ENCODE measurements at regions not wholly inside any gene's neighbourhood (a gene's known extent, or its start where the extent isn't known, plus 50 kb on each side); places are given as distances from the start of the nearest gene placed in this dataset.

- intact Hi-C loops (cut with micrococcal nuclease; ENCODE audit: unreplicated experiment) (loop anchor here (10.0 kb wide), 2 partner anchors 273 to 373 kb away; partner anchors contain the start of gene ZFP36L2), in situ Hi-C loops (cut with MboI) (no loop called here)
- Histone ChIP-seq H3K4me1 (ENCODE audit: control insufficient read depth, insufficient read depth, low read length) (no peaks in the 10 kb centered on the region), H3K4me2 (ENCODE audit: control insufficient read depth, insufficient read depth) (no peak overlapping the region), H4K20me1 (ENCODE audit: control insufficient read depth, insufficient read depth) (no peaks in the 10 kb centered on the region), H3K79me2 (ENCODE audit: control insufficient read depth, insufficient read depth, low read length) (no peaks in the 10 kb centered on the region), H3K4me3 (no peak overlapping the region), H3K27ac (ENCODE audit: control insufficient read depth, insufficient read depth) (no peak overlapping the region), H3K9me3 (replicated peaks; ENCODE audit: control insufficient read depth, insufficient read depth, low read length) (no peaks in the 10 kb centered on the region), H3K9ac (ENCODE audit: control insufficient read depth, insufficient read depth, low read length) (no peak overlapping the region), H2AFZ (ENCODE audit: control insufficient read depth, low read depth, low read length) (no peak overlapping the region), H3K27me3 (replicated peaks in 1 of 2; ENCODE audit: control insufficient read depth in 2 of 2, insufficient read depth in 2 of 2, low read length in 1 of 2) (no peaks in the 10 kb centered on the region; a peak in 1 of 4 replicates), H3K36me3 (ENCODE audit: control insufficient read depth in 2 of 2, insufficient read depth in 2 of 2, low read length in 1 of 2) (no peaks in the 10 kb centered on the region)
- TF ChIP-seq JUNB (IDR thresholded peaks at IDR 0.05) (no peak), GABPA (IDR thresholded peaks at IDR 0.05; ENCODE audit: low read depth) (no peak), KAT2A (conservative IDR thresholded peaks at IDR 0.05; ENCODE audit: control insufficient read depth, low read depth, low read length) (no peak), BCLAF1 (IDR thresholded peaks at IDR 0.05) (no peak), ZNF217 (IDR thresholded peaks at IDR 0.05) (no peak), RAD21 (IDR thresholded peaks at IDR 0.05; ENCODE audit: insufficient read depth, low read depth, low read length) (no peak), CEBPZ (IDR thresholded peaks at IDR 0.05; ENCODE audit: low read depth, low read length) (no peak), POLR2AphosphoS2 (IDR thresholded peaks at IDR 0.05; ENCODE audit: low read depth, low read length) (no peak), MXI1 (IDR thresholded peaks at IDR 0.05; ENCODE audit: low read depth, low read length) (no peak)
- TF ChIP-seq, protein P1, sequence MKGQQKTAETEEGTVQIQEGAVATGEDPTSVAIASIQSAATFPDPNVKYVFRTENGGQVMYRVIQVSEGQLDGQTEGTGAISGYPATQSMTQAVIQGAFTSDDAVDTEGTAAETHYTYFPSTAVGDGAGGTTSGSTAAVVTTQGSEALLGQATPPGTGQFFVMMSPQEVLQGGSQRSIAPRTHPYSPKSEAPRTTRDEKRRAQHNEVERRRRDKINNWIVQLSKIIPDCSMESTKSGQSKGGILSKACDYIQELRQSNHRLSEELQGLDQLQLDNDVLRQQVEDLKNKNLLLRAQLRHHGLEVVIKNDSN (IDR thresholded peaks at IDR 0.05; ENCODE audit: borderline replicate concordance, extremely low read length, insufficient read depth, low read depth, low read length), result no peak
- SMC1A ChIA-PET (ENCODE audit: uncharacterized antibody, unreplicated experiment), result no interaction called here
- CTCF ChIA-PET, result no interaction called here
- RAD21 ChIA-PET (ENCODE audit: unreplicated experiment), result interaction anchor here (1.3 kb wide), 1 partner anchor 377 kb away, joined by 3 read pairs; no protein-coding TSS in a partner anchor
- ATAC-seq, result no peak
- POLR2A ChIA-PET, result no interaction called here
- BruUV-seq (replicated peaks), result no TSS peak
- no peak for FAIRE-seq
- no peak for DNase-seq (ENCODE audit: low read depth, low spot score)
- WGBS (ENCODE audit: insufficient coverage, insufficient replicate concordance, low lambda C conversion rate, missing lambda C conversion rate), result 49% methylated on average over 3 of the region's 3 CpGs
Measured at GRCh38 chr2:42851740-42852250, 59.4 kb upstream of the HAAO start.
